IPS DF 6.9 (cell line): ENCODE measurements at regions not wholly inside any gene's neighbourhood (a gene's known extent, or its start where the extent isn't known, plus 50 kb on each side); places are given as distances from the start of the nearest gene placed in this dataset.
A peak's percentile ranks its signal among the peaks of the same experiment; 100 is the strongest.

Source experiments
- DNase-seq: peaks from one replicate; pipeline ENCODE4 v3.0.0-alpha.2; 2013; ENCODE audit warnings: low read depth, low spot score
- H3K27ac ChIP-seq: one replicate; pipeline ENCODE4 v1.5.1; 2013; ENCODE audit warnings: low read length, control low read depth
- H3K27me3 ChIP-seq: 2 replicates; pipeline ENCODE4 v1.6.1; 2013; ENCODE audit warnings: mild to moderate bottlenecking, low read length; ENCODE audit not compliant: control insufficient read depth, insufficient read depth
- H3K36me3 ChIP-seq: 2 replicates; pipeline ENCODE4 v1.6.1; 2013; ENCODE audit warnings: low read length; ENCODE audit not compliant: control insufficient read depth, insufficient read depth
- H3K4me1 ChIP-seq: 2 replicates; pipeline ENCODE4 v1.6.1; 2013; ENCODE audit warnings: low read length; ENCODE audit not compliant: control insufficient read depth, insufficient read depth
- H3K4me3 ChIP-seq: 2 replicates; pipeline ENCODE4 v1.5.1; 2013; ENCODE audit warnings: mild to moderate bottlenecking, low read length
- H3K9me3 ChIP-seq: 2 replicates; pipeline ENCODE4 v1.6.1; 2013; ENCODE audit warnings: low read length, inconsistent platforms; ENCODE audit not compliant: control insufficient read depth, insufficient read depth
- WGBS: extraction: QIAGEN DNeasy Blood & Tissue Kit; methylation state at CpG from one replicate; pipeline ENCODE4 v1.1.7; 2013; ENCODE audit warnings: mixed read lengths, missing lambda C conversion rate; ENCODE audit not compliant: insufficient read length, insufficient coverage; 5-methylcytosine and 5-hydroxymethylcytosine counted together

DNA sequence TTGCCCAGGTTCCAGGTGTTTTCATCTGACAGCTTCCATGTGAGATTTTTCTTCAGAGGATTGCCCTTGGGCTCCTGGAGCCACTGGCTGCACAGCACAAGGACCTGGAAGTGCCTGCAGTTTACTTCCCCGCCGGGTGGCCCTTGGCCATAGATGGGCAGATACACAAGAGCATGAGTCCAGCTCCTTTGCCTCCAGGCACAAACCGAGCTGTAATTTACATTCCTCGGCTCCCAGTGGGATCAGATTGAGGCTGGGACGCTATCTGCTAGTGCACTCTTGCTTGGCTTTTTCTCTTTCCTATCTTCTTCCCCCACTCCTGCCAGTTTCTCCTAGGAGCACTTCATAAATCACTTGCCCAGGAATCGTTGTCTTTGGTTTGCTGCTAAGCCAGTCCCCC lies 85.4 kb upstream of the RALY start:
- DNase-seq: no peak
- no peaks in the 10 kb centered on the region for H3K4me1 ChIP-seq
- H3K27ac ChIP-seq: no peak overlapping the region

GRCh38 chr20:33908868-33909267 lies 84.8 kb upstream of the RALY start:
- Histone ChIP-seq H3K9me3 (no peaks in the 10 kb centered on the region), H3K36me3 (no peaks in the 10 kb centered on the region), H3K4me3 (no peak overlapping the region), H3K27ac (no peak overlapping the region), H3K4me1 (no peaks in the 10 kb centered on the region), H3K27me3 (no peaks in the 10 kb centered on the region)
- DNase-seq: no peak
- WGBS: no CpG with 5 or more reads among the region's 6 CpGs

More for the DNA sequence above, 85.4 kb upstream of the RALY start:
- H3K27me3 ChIP-seq: no peaks in the 10 kb centered on the region
- H3K36me3 ChIP-seq: no peaks in the 10 kb centered on the region
- WGBS: no CpG with 5 or more reads among the region's 6 CpGs
- no peaks in the 10 kb centered on the region for H3K9me3 ChIP-seq
- H3K4me3 ChIP-seq: no peak overlapping the region

GRCh38 chr20:33909331-33909921 lies 84.3 kb upstream of the RALY start:
- no peak overlapping the region for H3K27ac ChIP-seq
- no peaks in the 10 kb centered on the region for H3K27me3 ChIP-seq
- H3K4me1 ChIP-seq: no peaks in the 10 kb centered on the region
- no peak for DNase-seq
- H3K36me3 ChIP-seq: no peaks in the 10 kb centered on the region
- H3K9me3 ChIP-seq: no peaks in the 10 kb centered on the region
- whole genome bisulfite sequencing: no CpG with 5 or more reads among the region's 6 CpGs
- no peak overlapping the region for H3K4me3 ChIP-seq

GRCh38 chr20:33910056-33910455 lies 83.7 kb upstream of the RALY start:
- H3K27me3 ChIP-seq: no peaks in the 10 kb centered on the region
- H3K9me3 ChIP-seq: no peaks in the 10 kb centered on the region
- no peak overlapping the region for H3K4me3 ChIP-seq
- no CpG with 5 or more reads among the region's 2 CpGs for WGBS
- H3K27ac ChIP-seq: no peak overlapping the region
- DNase-seq: no peak
- H3K4me1 ChIP-seq: no peaks in the 10 kb centered on the region
- H3K36me3 ChIP-seq: no peaks in the 10 kb centered on the region

- no peaks in the 10 kb centered on the region for H3K4me1 ChIP-seq
- no peak for DNase-seq
- no peak overlapping the region for H3K27ac ChIP-seq
- no peaks in the 10 kb centered on the region for H3K27me3 ChIP-seq
- no peak overlapping the region for H3K4me3 ChIP-seq
- no peaks in the 10 kb centered on the region for H3K9me3 ChIP-seq
- H3K36me3 ChIP-seq: no peaks in the 10 kb centered on the region
- no CpG with 5 or more reads among the region's 6 CpGs for WGBS
These were observed 83.0 kb upstream of the RALY start for GRCh38 chr20:33910529-33911327.

DNA sequence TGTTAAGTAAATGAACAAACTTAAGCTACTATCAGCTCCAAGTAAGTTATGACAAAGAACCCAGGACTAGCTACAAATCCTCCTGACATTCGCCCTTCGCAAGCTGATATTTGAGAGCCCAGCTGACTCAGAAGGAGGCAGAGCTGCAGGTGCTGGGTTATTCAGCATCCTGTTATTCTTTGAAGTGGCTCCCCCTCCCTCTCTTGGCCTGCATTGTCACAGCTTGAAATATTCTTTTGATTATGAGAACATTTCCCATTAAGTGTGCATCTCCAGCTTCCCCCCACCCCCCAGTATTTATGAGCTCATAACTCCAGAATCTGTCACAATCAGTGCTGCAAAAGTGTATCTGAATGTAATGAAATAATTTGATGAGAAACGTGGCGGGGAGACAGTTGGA lies 78.8 kb upstream of the RALY start:
- Histone ChIP-seq H3K27me3 (no peaks in the 10 kb centered on the region), H3K4me1 (no peaks in the 10 kb centered on the region), H3K9me3 (no peaks in the 10 kb centered on the region), H3K36me3 (no peaks in the 10 kb centered on the region), H3K27ac (no peak overlapping the region), H3K4me3 (no peak overlapping the region)
- DNase-seq: no peak
- WGBS: no CpG with 5 or more reads among the region's 4 CpGs

DNA sequence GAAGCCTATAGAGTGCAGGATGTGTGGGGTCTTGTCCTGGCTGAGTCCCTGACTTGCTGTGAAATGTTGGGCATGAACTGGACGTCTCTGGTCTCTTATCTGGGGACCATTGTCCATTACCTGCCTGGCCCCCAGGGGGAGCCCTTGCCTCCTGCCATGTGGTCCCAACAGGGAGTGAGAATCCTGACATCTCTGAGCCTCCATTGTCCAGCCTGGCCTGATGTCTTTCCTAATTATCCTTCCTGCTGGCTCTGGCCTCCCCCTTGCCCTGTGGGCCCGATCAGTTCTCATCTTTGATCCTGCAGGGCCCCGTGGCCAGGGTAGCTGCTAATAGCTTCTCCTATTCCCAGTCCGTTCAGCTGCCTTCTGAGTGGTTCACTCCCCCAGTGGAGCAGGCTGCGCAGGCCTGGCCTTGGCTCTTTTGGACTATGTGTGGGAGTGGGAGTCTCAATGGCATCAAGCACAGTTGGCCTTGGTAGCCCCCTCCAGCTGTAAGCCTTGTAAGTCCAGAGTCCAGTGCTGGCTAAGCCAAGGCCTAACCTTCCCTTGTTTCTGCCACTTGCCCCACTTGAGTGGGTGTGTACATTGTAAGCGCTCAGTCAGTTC lies 77.9 kb upstream of the RALY start:
- Histone ChIP-seq H3K27me3 (no peaks in the 10 kb centered on the region), H3K4me1 (no peaks in the 10 kb centered on the region), H3K4me3 (no peak overlapping the region), H3K9me3 (no peaks in the 10 kb centered on the region), H3K36me3 (no peaks in the 10 kb centered on the region), H3K27ac (no peak overlapping the region)
- no CpG with 5 or more reads among the region's 6 CpGs for WGBS
- DNase-seq: peak; percentile 27

DNA sequence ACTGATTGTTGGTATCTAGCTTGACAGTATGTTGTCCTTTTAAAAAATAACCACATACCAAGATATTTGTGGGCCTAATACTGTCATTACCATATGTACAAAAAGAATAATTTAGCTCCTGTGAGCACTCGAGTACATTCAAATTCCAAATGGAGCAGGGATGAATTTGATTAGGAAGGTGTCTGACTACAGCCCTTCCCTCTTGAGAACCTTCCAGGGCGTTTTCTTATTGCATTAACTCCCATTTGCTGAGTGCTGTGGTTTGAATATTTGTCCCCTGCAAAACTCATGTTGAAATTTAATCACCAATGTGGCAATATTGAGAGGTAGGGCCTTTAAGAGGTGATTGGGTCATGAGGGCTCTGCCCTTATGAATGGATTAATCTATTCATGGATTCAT lies 76.9 kb upstream of the RALY start:
- H3K4me1 ChIP-seq: no peaks in the 10 kb centered on the region
- DNase-seq: no peak
- no peak overlapping the region for H3K4me3 ChIP-seq

DNA sequence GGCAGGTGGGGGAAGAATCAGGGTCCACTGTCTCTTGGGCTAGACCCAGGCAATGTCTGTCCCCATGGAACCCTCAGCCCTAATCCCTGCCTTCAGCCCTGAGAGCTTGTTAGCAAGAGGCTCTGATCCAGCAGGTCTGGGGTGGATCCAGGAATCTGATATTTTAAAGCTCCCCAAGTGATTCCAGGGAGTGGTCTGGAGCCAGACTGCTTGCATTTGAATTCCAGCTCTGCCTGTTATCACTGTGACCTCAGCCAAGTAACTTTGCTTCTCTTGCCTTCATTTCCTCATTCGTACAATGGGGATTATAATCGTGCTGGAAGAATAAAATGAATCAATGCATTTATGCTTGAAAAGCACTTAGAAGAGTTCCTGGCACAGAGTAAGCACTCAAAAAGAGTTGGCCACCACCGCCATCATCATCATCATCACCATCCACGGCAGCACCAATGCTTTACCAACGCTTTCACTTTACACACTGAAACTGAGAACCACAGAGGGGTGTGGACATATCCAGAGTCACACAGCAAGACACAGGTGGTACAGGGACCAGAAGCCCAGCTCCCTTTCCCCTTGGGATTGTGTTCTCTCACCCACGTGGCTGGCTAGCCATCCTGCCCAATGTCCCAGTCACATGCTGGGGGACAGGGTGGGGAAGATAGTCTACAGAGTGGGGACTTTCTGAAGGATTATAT lies 75.7 kb upstream of the RALY start:
- no peaks in the 10 kb centered on the region for H3K36me3 ChIP-seq
- H3K4me1 ChIP-seq: no peaks in the 10 kb centered on the region
- no CpG with 5 or more reads among the region's 6 CpGs for WGBS
- no peak for DNase-seq
- H3K27ac ChIP-seq: no peak overlapping the region
- no peaks in the 10 kb centered on the region for H3K9me3 ChIP-seq
- H3K4me3 ChIP-seq: no peak overlapping the region
- H3K27me3 ChIP-seq: no peaks in the 10 kb centered on the region

More for the DNA sequence above, 76.9 kb upstream of the RALY start:
- Histone ChIP-seq H3K27ac (no peak overlapping the region), H3K9me3 (no peaks in the 10 kb centered on the region), H3K36me3 (no peaks in the 10 kb centered on the region), H3K27me3 (no peaks in the 10 kb centered on the region)
- WGBS: no CpG with 5 or more reads among the region's 2 CpGs

DNA sequence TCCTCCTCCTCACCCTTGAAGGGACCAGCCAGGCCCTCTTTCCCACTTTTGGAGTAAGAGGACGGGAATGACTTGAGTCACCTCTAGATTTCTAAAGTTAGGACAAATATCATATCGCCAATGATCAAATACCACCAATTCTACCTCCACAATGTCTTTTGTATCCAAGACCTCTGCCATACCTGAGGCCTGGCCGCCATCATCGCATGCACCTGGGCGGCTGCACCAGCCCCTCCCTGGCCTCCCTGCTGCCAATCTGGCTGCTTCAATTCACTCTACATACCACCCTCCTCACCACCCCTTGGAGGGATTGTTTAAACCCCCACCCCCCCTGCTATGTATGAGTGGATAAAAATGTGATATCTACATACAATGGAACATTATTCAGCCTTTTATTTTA lies 75.0 kb upstream of the RALY start:
- Histone ChIP-seq H3K9me3 (no peaks in the 10 kb centered on the region), H3K27ac (no peak overlapping the region), H3K4me1 (no peaks in the 10 kb centered on the region), H3K36me3 (no peaks in the 10 kb centered on the region), H3K27me3 (no peaks in the 10 kb centered on the region), H3K4me3 (no peak overlapping the region)
- DNase-seq: no peak
- no CpG with 5 or more reads among the region's 5 CpGs for WGBS
